ENCODE measurements at regions not wholly inside any gene's neighbourhood (a gene's known extent, or its start where the extent isn't known, plus 50 kb on each side); places are given as distances from the start of the nearest gene placed in this dataset.

- no peak for DNase-seq
Measured at GRCh38 chr9:89725271-89725670, 120.5 kb downstream of the GADD45G start.

GRCh38 chr9:89729954-89730530 lies 125.2 kb downstream of the GADD45G start:
- DNase-seq = no peak

- DNase-seq = no peak
Measured at GRCh38 chr9:89730715-89731114, 125.9 kb downstream of the GADD45G start.

- DNase-seq = peak; percentile 77
Measured at GRCh38 chr9:89731262-89732182, 126.7 kb downstream of the GADD45G start.

- DNase-seq = no peak
Measured at GRCh38 chr9:89732295-89732938, 127.6 kb downstream of the GADD45G start.

- no peak for DNase-seq
Measured at GRCh38 chr9:89732939-89733324, 128.1 kb downstream of the GADD45G start.

GRCh38 chr9:89734600-89735041 lies 129.8 kb downstream of the GADD45G start:
- DNase-seq = no peak

- DNase-seq = peak; percentile 39
Measured at GRCh38 chr9:89738137-89738932, 133.5 kb downstream of the GADD45G start.

GRCh38 chr9:89739511-89739910 lies 134.7 kb downstream of the GADD45G start:
- DNase-seq = no peak

GRCh38 chr9:89739916-89740315 lies 135.1 kb downstream of the GADD45G start:
- no peak for DNase-seq

GRCh38 chr9:89740722-89741121 lies 135.9 kb downstream of the GADD45G start:
- no peak for DNase-seq

- no peak for DNase-seq
Measured at GRCh38 chr9:89742660-89743059, 137.8 kb downstream of the GADD45G start.

GRCh38 chr9:89743216-89743572 lies 138.4 kb downstream of the GADD45G start:
- DNase-seq = no peak

- no peak for DNase-seq
Measured at GRCh38 chr9:89743573-89744254, 138.9 kb downstream of the GADD45G start.

GRCh38 chr9:89744255-89744648 lies 139.4 kb downstream of the GADD45G start:
- no peak for DNase-seq

GRCh38 chr9:89744730-89745129 lies 139.9 kb downstream of the GADD45G start:
- DNase-seq = no peak

- DNase-seq = no peak
Measured at GRCh38 chr9:89745601-89746376, 141.0 kb downstream of the GADD45G start.

- peak; percentile 99 for DNase-seq
Measured at GRCh38 chr9:89746385-89747116, 141.7 kb downstream of the GADD45G start.

- DNase-seq = no peak
Measured at GRCh38 chr9:89747596-89747995, 142.8 kb downstream of the GADD45G start.

- no peak for DNase-seq
Measured at GRCh38 chr9:89748021-89748670, 143.3 kb downstream of the GADD45G start.

All from NCI-H82 (cell line).